GM23338 (cell line): ENCODE measurements at regions not wholly inside any gene's neighbourhood (a gene's known extent, or its start where the extent isn't known, plus 50 kb on each side); places are given as distances from the start of the nearest gene placed in this dataset.

Experiments
- ATAC-seq: fragments of 200-7000 bp; cut with Tn5 transposase; 3 replicates; pipeline ENCODE4 v1.9.1; 2020
- DNase-seq: peaks from one replicate; pipeline ENCODE4 v3.0.0-alpha.2; 2015; ENCODE audit warnings: low spot score
- H2AFZ ChIP-seq: fragments of 200-600 bp; sonication (generic); 2 replicates; pipeline ENCODE4 v1.8.0; 2016; ENCODE audit warnings: antibody characterized with exemption, mild to moderate bottlenecking, moderate library complexity
- H3F3A ChIP-seq: fragments of 200-600 bp; sonication (generic); replicated peaks from 2 replicates; pipeline ENCODE4 v1.8.0; 2017; ENCODE audit warnings: antibody characterized with exemption, mixed run types, low read depth
- H3K27ac ChIP-seq: fragments of 200-600 bp; sonication (generic); 2 replicates; pipeline ENCODE4 v1.6.1; 2016; ENCODE audit warnings: low read depth
- H3K27me3 ChIP-seq: fragments of 200-600 bp; sonication (generic); 2 replicates; pipeline ENCODE4 v1.8.0; 2016; ENCODE audit warnings: mild to moderate bottlenecking, mixed run types, moderate library complexity; ENCODE audit not compliant: insufficient read depth
- H3K36me3 ChIP-seq: fragments of 200-600 bp; sonication (generic); 2 replicates; pipeline ENCODE4 v1.8.0; 2016; ENCODE audit warnings: mild to moderate bottlenecking; ENCODE audit not compliant: insufficient read depth
- H3K4me1 ChIP-seq: fragments of 200-600 bp; sonication (generic); 2 replicates; pipeline ENCODE4 v1.8.0; 2016; ENCODE audit warnings: mild to moderate bottlenecking, moderate library complexity; ENCODE audit not compliant: insufficient read depth
- H3K4me2 ChIP-seq: fragments of 200-600 bp; sonication (generic); 2 replicates; pipeline ENCODE4 v1.7.1; 2017; ENCODE audit warnings: mixed run types
- H3K4me3 ChIP-seq: fragments of 200-600 bp; sonication (generic); 2 replicates; pipeline ENCODE4 v1.6.1; 2016; ENCODE audit warnings: mixed run types
- H3K79me2 ChIP-seq: fragments of 200-600 bp; sonication (generic); replicated peaks from 2 replicates; pipeline ENCODE4 v1.8.0; 2017; ENCODE audit warnings: mild to moderate bottlenecking; ENCODE audit not compliant: insufficient read depth
- H3K9me2 ChIP-seq: fragments of 200-600 bp; sonication (generic); 2 replicates; pipeline ENCODE4 v1.8.0; 2017; ENCODE audit not compliant: insufficient read depth
- H4K20me1 ChIP-seq: fragments of 200-600 bp; sonication (generic); replicated peaks from 2 replicates; pipeline ENCODE4 v1.8.0; 2017; ENCODE audit warnings: mild to moderate bottlenecking; ENCODE audit not compliant: insufficient read depth
- H3K27ac Mint-ChIP-seq: 2 replicates; pipeline ENCODE4 v1.8.0; 2020; ENCODE audit warnings: inconsistent platforms, mild to moderate bottlenecking, moderate library complexity, mixed read lengths
- H3K27me3 Mint-ChIP-seq: 3 replicates; pipeline ENCODE4 v1.8.0; 2022; ENCODE audit warnings: low read depth, mild to moderate bottlenecking, moderate library complexity, mixed read lengths, inconsistent platforms; ENCODE audit not compliant: insufficient read depth, poor library complexity
- H3K36me3 Mint-ChIP-seq: 3 replicates; pipeline ENCODE4 v1.8.0; 2021; ENCODE audit warnings: low read depth, mild to moderate bottlenecking, inconsistent platforms, moderate library complexity, mixed read lengths
- H3K4me1 Mint-ChIP-seq: 3 replicates; pipeline ENCODE4 v1.8.0; 2020; ENCODE audit warnings: mild to moderate bottlenecking, inconsistent platforms, mixed read lengths
- H3K4me3 Mint-ChIP-seq: 3 replicates; pipeline ENCODE4 v1.8.0; 2021; ENCODE audit warnings: moderate library complexity, mild to moderate bottlenecking, inconsistent platforms, mixed read lengths
- H3K9me3 Mint-ChIP-seq: 3 replicates; pipeline ENCODE4 v1.8.0; 2020; ENCODE audit warnings: moderate library complexity, mild to moderate bottlenecking, inconsistent platforms, mixed read lengths
- CREB1 ChIP-seq: fragments of 250-450 bp; sonication (Bioruptor Pico); IDR thresholded peaks from 2 replicates; pipeline ENCODE4 v1.5.0; 2020; ENCODE audit warnings: low read depth, mild to moderate bottlenecking, moderate library complexity
- CTCF ChIP-seq, 2 experiments: fragments of 200-600 bp in 1 of 2; sonication (generic) in 1 of 2; conservative IDR thresholded peaks; 2 replicates each; pipeline versions ENCODE4 v1.5.1 to v1.6.1; 2016 to 2017; ENCODE audit warnings: antibody characterized with exemption in 2 of 2, low read depth in 2 of 2, mild to moderate bottlenecking in 2 of 2, moderate library complexity in 1 of 2
- ETS1 ChIP-seq: IDR thresholded peaks from 2 replicates; pipeline ENCODE4 v1.6.1; 2016; ENCODE audit warnings: antibody characterized with exemption
- EZH2 ChIP-seq: fragments of 200-600 bp; sonication (generic); IDR thresholded peaks from one replicate; pipeline ENCODE4 v1.8.0; 2017; ENCODE audit warnings: antibody characterized with exemption, mild to moderate bottlenecking, low read depth; ENCODE audit not compliant: unreplicated experiment
- NANOG ChIP-seq: IDR thresholded peaks from 2 replicates; pipeline ENCODE4 v1.6.1; 2016; ENCODE audit warnings: antibody characterized with exemption, borderline replicate concordance
- POLR2AphosphoS5 ChIP-seq: IDR thresholded peaks from 2 replicates; pipeline ENCODE4 v1.6.1; 2016; ENCODE audit warnings: antibody characterized with exemption, low read depth
- REST ChIP-seq: IDR thresholded peaks from one replicate; pipeline ENCODE4 v1.6.1; 2018; ENCODE audit warnings: antibody characterized with exemption; ENCODE audit not compliant: unreplicated experiment
- STAT1 ChIP-seq: IDR thresholded peaks from one replicate; pipeline ENCODE4 v1.6.1; 2016; ENCODE audit warnings: antibody characterized with exemption; ENCODE audit not compliant: unreplicated experiment
- ZNF114 ChIP-seq: fragments of 250-450 bp; sonication (Bioruptor Pico); IDR thresholded peaks from 2 replicates; pipeline ENCODE4 v1.5.0; 2020; ENCODE audit warnings: mild to moderate bottlenecking, moderate library complexity
- ZNF331 ChIP-seq: fragments of 250-450 bp; sonication (Bioruptor Pico); IDR thresholded peaks from 2 replicates; pipeline ENCODE4 v1.5.0; 2020; ENCODE audit warnings: low read depth, mild to moderate bottlenecking, moderate library complexity
- ZNF462 ChIP-seq: fragments of 250-450 bp; sonication (Bioruptor Pico); IDR thresholded peaks from 2 replicates; pipeline ENCODE4 v1.5.0; 2020; ENCODE audit warnings: mild to moderate bottlenecking, moderate library complexity

- no peaks in the 10 kb centered on the region for H3K9me2 ChIP-seq
- Mint-ChIP-seq H3K4me1 (no peaks in the 10 kb centered on the region), H3K36me3 (no peaks in the 10 kb centered on the region), H3K9me3 (no peaks in the 10 kb centered on the region), H3K4me3 (no peak overlapping the region), H3K27me3 (no peaks in the 10 kb centered on the region), H3K27ac (no peak overlapping the region)
- TF ChIP-seq REST, result no peak
- no peak for TF ChIP-seq CTCF (conservative IDR thresholded peaks at IDR 0.05; ENCODE audit: low read depth in 2 of 2)
- TF ChIP-seq ETS1, result no peak
- no peak for TF ChIP-seq EZH2
- TF ChIP-seq NANOG, result no peak
- no peak for TF ChIP-seq ZNF114
- no peak for TF ChIP-seq POLR2AphosphoS5
- no peak for TF ChIP-seq ZNF331 (CRISPR knock-in tag)
- no peaks in the 10 kb centered on the region for H3K27me3 ChIP-seq
- H3K27ac ChIP-seq, result no peak overlapping the region
- H3F3A ChIP-seq, result no peaks in the 10 kb centered on the region
- no peak for DNase-seq
- no peak overlapping the region for H3K4me3 ChIP-seq
- no peaks in the 10 kb centered on the region for H3K36me3 ChIP-seq
- H3K4me2 ChIP-seq, result no peak overlapping the region
- no peak overlapping the region for H2AFZ ChIP-seq
- no peaks in the 10 kb centered on the region for H3K4me1 ChIP-seq
- no peaks in the 10 kb centered on the region for H3K79me2 ChIP-seq
- no peaks in the 10 kb centered on the region for H4K20me1 ChIP-seq
- no peak for ATAC-seq
These were observed 512.2 kb downstream of the LMO7 start for GRCh38 chr13:76148374-76148773.

GRCh38 chr13:76132532-76132931 lies 496.4 kb downstream of the LMO7 start:
- ATAC-seq, result no peak
- no peaks in the 10 kb centered on the region for H3K4me1 Mint-ChIP-seq
- H3F3A ChIP-seq, result no peaks in the 10 kb centered on the region
- no peaks in the 10 kb centered on the region for H4K20me1 ChIP-seq
- no peaks in the 10 kb centered on the region for H3K27me3 ChIP-seq
- H3K9me3 Mint-ChIP-seq, result no peaks in the 10 kb centered on the region
- peaks cover 4% of the 10 kb centered on the region; the same call in 1 of the 2 replicates for H3K9me2 ChIP-seq
- no peaks in the 10 kb centered on the region for H3K4me1 ChIP-seq
- no peak overlapping the region for H2AFZ ChIP-seq
- DNase-seq, result no peak
- H3K27me3 Mint-ChIP-seq, result peaks cover 2% of the 10 kb centered on the region
- H3K27ac ChIP-seq, result no peak overlapping the region
- H3K4me3 Mint-ChIP-seq, result no peak overlapping the region
- H3K79me2 ChIP-seq, result no peaks in the 10 kb centered on the region
- no peaks in the 10 kb centered on the region for H3K36me3 Mint-ChIP-seq
- H3K36me3 ChIP-seq, result no peaks in the 10 kb centered on the region
- no peak overlapping the region for H3K27ac Mint-ChIP-seq
- no peak overlapping the region for H3K4me3 ChIP-seq
- H3K4me2 ChIP-seq, result no peak overlapping the region
- TF ChIP-seq STAT1, result no peak
- no peak for TF ChIP-seq NANOG
- TF ChIP-seq ZNF462 (CRISPR knock-in tag), result no peak
- TF ChIP-seq EZH2, result no peak
- no peak for TF ChIP-seq CREB1 (CRISPR knock-in tag)
